PC-3 (cell line): ENCODE measurements at regions not wholly inside any gene's neighbourhood (a gene's known extent, or its start where the extent isn't known, plus 50 kb on each side); places are given as distances from the start of the nearest gene placed in this dataset.

Experiments used
- ATAC-seq: fragments of 200-7000 bp; cut with Tn5 transposase; 2 replicates; pipeline ENCODE4 v1.9.1; 2020; ENCODE audit warnings: mild to moderate bottlenecking, moderate library complexity
- BruUV-seq: library from RNA; stranded (reverse); fragments of 400-500 nt; replicated peaks from 2 replicates; lab custom pipeline; 2021; lab: Mats Ljungman, UMichigan
- CTCF ChIA-PET: fragments of 300-600 bp; sonication (Branson Sonifier 250); formaldehyde crosslinking; loops from one replicate; lab custom pipeline; 2022; ENCODE audit warnings: antibody characterized with exemption; lab: Charles Lee
- POLR2A ChIA-PET: fragments of 300-600 bp; sonication (Branson Sonifier 250); formaldehyde crosslinking; loops from one replicate; lab custom pipeline; 2022; ENCODE audit warnings: antibody characterized with exemption; ENCODE audit not compliant: unreplicated experiment; lab: Charles Lee
- DNase-seq: peaks from one replicate; pipeline ENCODE4 v3.0.0-alpha.2; 2015
- H2AFZ ChIP-seq: fragments of 300-600 bp; sonication (generic); 2 replicates; pipeline ENCODE4 v1.6.0; 2016; ENCODE audit warnings: antibody characterized with exemption, low read length
- H3F3A ChIP-seq: fragments of 300-600 bp; sonication (generic); one replicate; pipeline ENCODE4 v1.6.0; 2017; ENCODE audit warnings: antibody characterized with exemption, low read length, control low read depth, mild to moderate bottlenecking; ENCODE audit not compliant: unreplicated experiment
- H3K27ac ChIP-seq: fragments of 300-600 bp; sonication (generic); 2 replicates; pipeline ENCODE4 v1.5.1; 2016; ENCODE audit warnings: mild to moderate bottlenecking, low read length
- H3K27me3 ChIP-seq: fragments of 300-600 bp; sonication (generic); 2 replicates; pipeline ENCODE4 v1.6.1; 2016; ENCODE audit warnings: low read length, mixed read lengths
- H3K36me3 ChIP-seq: fragments of 300-600 bp; sonication (generic); 2 replicates; pipeline ENCODE4 v1.6.1; 2016; ENCODE audit warnings: low read depth, mixed run types, low read length, mixed read lengths
- H3K4me1 ChIP-seq: fragments of 300-600 bp; sonication (generic); 2 replicates; pipeline ENCODE4 v1.5.1; 2016; ENCODE audit warnings: low read length; ENCODE audit not compliant: insufficient read depth
- H3K4me2 ChIP-seq: fragments of 300-600 bp; sonication (generic); 2 replicates; pipeline ENCODE4 v1.6.0; 2016; ENCODE audit warnings: low read length
- H3K4me3 ChIP-seq: fragments of 300-600 bp; sonication (generic); 2 replicates; pipeline ENCODE4 v1.5.1; 2016; ENCODE audit warnings: mild to moderate bottlenecking, low read length, mixed read lengths
- H3K79me2 ChIP-seq: fragments of 300-600 bp; sonication (generic); 2 replicates; pipeline ENCODE4 v1.6.1; 2017; ENCODE audit warnings: low read length, mixed read lengths
- H3K9ac ChIP-seq: fragments of 300-600 bp; sonication (generic); 2 replicates; pipeline ENCODE4 v1.6.0; 2016; ENCODE audit warnings: mild to moderate bottlenecking, low read length
- H3K9me2 ChIP-seq: fragments of 300-600 bp; sonication (generic); replicated peaks from 2 replicates; pipeline ENCODE4 v1.6.1; 2016; ENCODE audit warnings: mixed run types, low read length, mixed read lengths
- H3K9me3 ChIP-seq: fragments of 300-600 bp; sonication (generic); 2 replicates; pipeline ENCODE4 v1.6.1; 2016; ENCODE audit warnings: low read length, mixed read lengths
- H4K20me1 ChIP-seq: fragments of 300-600 bp; sonication (generic); 2 replicates; pipeline ENCODE4 v1.6.1; 2016; ENCODE audit warnings: low read length, mixed read lengths
- EZH2 ChIP-seq: fragments of 300-600 bp; sonication (generic); IDR thresholded peaks from one replicate; pipeline ENCODE4 v1.6.1; 2017; ENCODE audit warnings: antibody characterized with exemption, mild to moderate bottlenecking, low read length; ENCODE audit not compliant: unreplicated experiment
- EZH2phosphoT487 ChIP-seq: fragments of 300-600 bp; sonication (generic); IDR thresholded peaks from 2 replicates; pipeline ENCODE4 v1.6.1; 2018; ENCODE audit warnings: mild to moderate bottlenecking, antibody characterized with exemption, low read length, borderline replicate concordance
- intact Hi-C: fragments of 100-400 bp; cut with micrococcal nuclease; formaldehyde crosslinking; loops from 2 replicates; pipeline ENCODE4 v1.9.0; 2023
- TF ChIP-seq, protein P1 (sequence below): fragments of 300-600 bp; sonication (generic); conservative IDR thresholded peaks from 2 replicates; pipeline ENCODE4 v1.5.1; 2017; ENCODE audit warnings: antibody characterized with exemption, low read depth, mild to moderate bottlenecking, low read length

DNA sequence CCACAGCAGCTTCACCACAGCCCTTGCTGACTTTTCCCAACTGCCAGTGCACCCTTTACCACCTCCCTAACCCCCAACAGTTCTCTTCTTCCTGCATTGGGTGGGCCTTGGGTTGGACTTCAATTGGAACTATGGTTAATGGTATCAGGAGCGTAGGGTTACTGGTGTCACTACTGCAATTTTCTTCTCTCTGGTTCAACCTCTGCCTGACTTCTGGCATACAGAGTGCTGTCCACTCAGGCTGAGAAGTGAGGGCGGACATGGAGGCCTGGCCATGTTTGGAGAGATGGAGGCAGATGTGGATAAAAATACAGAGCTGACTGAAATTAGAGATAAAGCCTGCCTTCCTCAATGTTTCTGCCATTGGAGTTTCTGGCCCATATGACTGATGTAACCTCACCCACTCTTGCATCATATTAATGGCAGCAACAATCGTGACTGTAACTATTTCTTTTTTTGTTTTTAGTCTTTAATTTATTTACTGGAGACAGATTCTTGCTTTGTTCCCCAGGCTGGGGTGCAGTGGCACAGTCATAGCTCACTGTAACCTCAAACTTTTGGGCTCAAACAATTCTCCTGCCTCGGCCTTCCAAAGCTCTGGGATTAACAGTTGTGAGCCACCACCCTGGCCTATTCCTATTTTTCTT lies 87.8 kb downstream of the NAV1 start:
- H3K4me2 ChIP-seq: no peak overlapping the region
- no peaks in the 10 kb centered on the region for H3K4me1 ChIP-seq
- H3K9me3 ChIP-seq: no peaks in the 10 kb centered on the region
- no peaks in the 10 kb centered on the region for H3K27me3 ChIP-seq
- no peaks in the 10 kb centered on the region for H4K20me1 ChIP-seq
- no peak overlapping the region for H2AFZ ChIP-seq
- ChIA-PET CTCF (no interaction called here), POLR2A (no interaction called here)
- H3K36me3 ChIP-seq: no peaks in the 10 kb centered on the region
- TF ChIP-seq EZH2 (no peak), EZH2phosphoT487 (no peak)
- TF ChIP-seq, protein P1, sequence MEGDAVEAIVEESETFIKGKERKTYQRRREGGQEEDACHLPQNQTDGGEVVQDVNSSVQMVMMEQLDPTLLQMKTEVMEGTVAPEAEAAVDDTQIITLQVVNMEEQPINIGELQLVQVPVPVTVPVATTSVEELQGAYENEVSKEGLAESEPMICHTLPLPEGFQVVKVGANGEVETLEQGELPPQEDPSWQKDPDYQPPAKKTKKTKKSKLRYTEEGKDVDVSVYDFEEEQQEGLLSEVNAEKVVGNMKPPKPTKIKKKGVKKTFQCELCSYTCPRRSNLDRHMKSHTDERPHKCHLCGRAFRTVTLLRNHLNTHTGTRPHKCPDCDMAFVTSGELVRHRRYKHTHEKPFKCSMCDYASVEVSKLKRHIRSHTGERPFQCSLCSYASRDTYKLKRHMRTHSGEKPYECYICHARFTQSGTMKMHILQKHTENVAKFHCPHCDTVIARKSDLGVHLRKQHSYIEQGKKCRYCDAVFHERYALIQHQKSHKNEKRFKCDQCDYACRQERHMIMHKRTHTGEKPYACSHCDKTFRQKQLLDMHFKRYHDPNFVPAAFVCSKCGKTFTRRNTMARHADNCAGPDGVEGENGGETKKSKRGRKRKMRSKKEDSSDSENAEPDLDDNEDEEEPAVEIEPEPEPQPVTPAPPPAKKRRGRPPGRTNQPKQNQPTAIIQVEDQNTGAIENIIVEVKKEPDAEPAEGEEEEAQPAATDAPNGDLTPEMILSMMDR: no peak
- H3K27ac ChIP-seq: no peak overlapping the region
- no peak for ATAC-seq
- no peaks in the 10 kb centered on the region for H3K79me2 ChIP-seq
- no TSS peak for BruUV-seq
- intact Hi-C loops: no loop called here
- no peak for DNase-seq
- no peak overlapping the region for H3K9ac ChIP-seq
- H3K9me2 ChIP-seq: no peaks in the 10 kb centered on the region
- no peaks in the 10 kb centered on the region for H3F3A ChIP-seq
- no peak overlapping the region for H3K4me3 ChIP-seq

GRCh38 chr1:201628490-201628889 lies 89.6 kb downstream of the NAV1 start:
- Histone ChIP-seq H3K9ac (no peak overlapping the region), H3K4me2 (no peak overlapping the region), H3K79me2 (no peaks in the 10 kb centered on the region), H3K27ac (no peak overlapping the region), H2AFZ (no peak overlapping the region), H3K9me3 (no peaks in the 10 kb centered on the region), H3K27me3 (no peaks in the 10 kb centered on the region), H3K36me3 (no peaks in the 10 kb centered on the region), H4K20me1 (no peaks in the 10 kb centered on the region), H3K4me1 (no peaks in the 10 kb centered on the region), H3K4me3 (no peak overlapping the region), H3F3A (no peaks in the 10 kb centered on the region), H3K9me2 (no peaks in the 10 kb centered on the region)
- TF ChIP-seq, protein P1: no peak
- TF ChIP-seq EZH2phosphoT487 (no peak), EZH2 (no peak)
- ATAC-seq (no peak), DNase-seq (no peak)
- intact Hi-C loops: no loop called here
- POLR2A ChIA-PET: no interaction called here
- CTCF ChIA-PET: no interaction called here
- no TSS peak for BruUV-seq

GRCh38 chr1:201630582-201630981 lies 91.7 kb downstream of the NAV1 start:
- no peaks in the 10 kb centered on the region for H3K27me3 ChIP-seq
- intact Hi-C loops: no loop called here
- TF ChIP-seq, protein P1: no peak
- TF ChIP-seq EZH2phosphoT487 (no peak), EZH2 (no peak)
- CTCF ChIA-PET: no interaction called here
- H3K4me1 ChIP-seq: no peaks in the 10 kb centered on the region
- no peak overlapping the region for H3K4me3 ChIP-seq
- POLR2A ChIA-PET: no interaction called here
- no peak for ATAC-seq
- H3K36me3 ChIP-seq: no peaks in the 10 kb centered on the region
- no peak overlapping the region for H2AFZ ChIP-seq
- no peaks in the 10 kb centered on the region for H3K79me2 ChIP-seq
- no peaks in the 10 kb centered on the region for H3K9me3 ChIP-seq
- H3K4me2 ChIP-seq: no peak overlapping the region
- no peaks in the 10 kb centered on the region for H3F3A ChIP-seq
- no peaks in the 10 kb centered on the region for H3K9me2 ChIP-seq
- no peaks in the 10 kb centered on the region for H4K20me1 ChIP-seq
- H3K9ac ChIP-seq: no peak overlapping the region
- no peak for DNase-seq
- no TSS peak for BruUV-seq
- H3K27ac ChIP-seq: no peak overlapping the region
